ENCODE measurements at regions not wholly inside any gene's neighbourhood (a gene's known extent, or its start where the extent isn't known, plus 50 kb on each side); places are given as distances from the start of the nearest gene placed in this dataset.
"Not testable (repeated sequence)": the region's sequence is repeated elsewhere in the genome, so short reads cannot be mapped to it uniquely, and the experiment has no call there.

- Histone ChIP-seq H3K36me3 (ENCODE audit: low read depth, missing control alignments) (no peaks in the 10 kb centered on the region), H3K27me3 (no peaks in the 10 kb centered on the region), H3K4me1 (peaks cover 10% of the 10 kb centered on the region), H3K9me3 (no peaks in the 10 kb centered on the region), H3K4me3 (no peak overlapping the region), H3K27ac (no peak overlapping the region)
- TF ChIP-seq, protein P1, sequence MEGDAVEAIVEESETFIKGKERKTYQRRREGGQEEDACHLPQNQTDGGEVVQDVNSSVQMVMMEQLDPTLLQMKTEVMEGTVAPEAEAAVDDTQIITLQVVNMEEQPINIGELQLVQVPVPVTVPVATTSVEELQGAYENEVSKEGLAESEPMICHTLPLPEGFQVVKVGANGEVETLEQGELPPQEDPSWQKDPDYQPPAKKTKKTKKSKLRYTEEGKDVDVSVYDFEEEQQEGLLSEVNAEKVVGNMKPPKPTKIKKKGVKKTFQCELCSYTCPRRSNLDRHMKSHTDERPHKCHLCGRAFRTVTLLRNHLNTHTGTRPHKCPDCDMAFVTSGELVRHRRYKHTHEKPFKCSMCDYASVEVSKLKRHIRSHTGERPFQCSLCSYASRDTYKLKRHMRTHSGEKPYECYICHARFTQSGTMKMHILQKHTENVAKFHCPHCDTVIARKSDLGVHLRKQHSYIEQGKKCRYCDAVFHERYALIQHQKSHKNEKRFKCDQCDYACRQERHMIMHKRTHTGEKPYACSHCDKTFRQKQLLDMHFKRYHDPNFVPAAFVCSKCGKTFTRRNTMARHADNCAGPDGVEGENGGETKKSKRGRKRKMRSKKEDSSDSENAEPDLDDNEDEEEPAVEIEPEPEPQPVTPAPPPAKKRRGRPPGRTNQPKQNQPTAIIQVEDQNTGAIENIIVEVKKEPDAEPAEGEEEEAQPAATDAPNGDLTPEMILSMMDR (IDR thresholded peaks at IDR 0.05): no peak
- no peak for TF ChIP-seq POLR2A (IDR thresholded peaks at IDR 0.05)
- 64 to 77% methylated on average over 12 to 13 of the region's 13 CpGs for WGBS, 2 donors
- DNase-seq: no peak
- intact Hi-C loops (cut with DNase I; ENCODE audit: low total_unique reads): no loop called here
Measured at GRCh38 chr21:38903690-38904139, 98.0 kb downstream of the ETS2 start.

GRCh38 chr21:38902608-38903445 is 97.1 kb downstream of the ETS2 start:
- Histone ChIP-seq H3K4me3 (no peak overlapping the region), H3K9me3 (no peaks in the 10 kb centered on the region), H3K4me1 (peaks cover 10% of the 10 kb centered on the region), H3K27ac (no peak overlapping the region), H3K36me3 (ENCODE audit: low read depth, missing control alignments) (no peaks in the 10 kb centered on the region), H3K27me3 (no peaks in the 10 kb centered on the region)
- TF ChIP-seq, protein P1 (IDR thresholded peaks at IDR 0.05): no peak
- no peak for TF ChIP-seq POLR2A (IDR thresholded peaks at IDR 0.05)
- intact Hi-C loops (cut with DNase I; ENCODE audit: low total_unique reads): no loop called here
- WGBS, 2 donors: 96 to 97% methylated on average over 9 of the region's 9 CpGs
- DNase-seq: no peak

GRCh38 chr21:38900499-38900898 is 94.8 kb downstream of the ETS2 start:
- no peak overlapping the region for H3K27ac ChIP-seq
- no peaks in the 10 kb centered on the region for H3K9me3 ChIP-seq
- no peaks in the 10 kb centered on the region for H3K27me3 ChIP-seq
- DNase-seq: no peak
- no peak overlapping the region for H3K4me3 ChIP-seq
- intact Hi-C loops (cut with DNase I; ENCODE audit: low total_unique reads): no loop called here
- TF ChIP-seq, protein P1 (IDR thresholded peaks at IDR 0.05): no peak
- no peaks in the 10 kb centered on the region for H3K36me3 ChIP-seq (ENCODE audit: low read depth, missing control alignments)
- no peaks in the 10 kb centered on the region for H3K4me1 ChIP-seq
- WGBS, 2 donors: 77 to 88% methylated on average over 2 of the region's 2 CpGs

- H3K4me3 ChIP-seq; DNase-seq; H3K27ac ChIP-seq; H3K9me3 ChIP-seq; intact Hi-C loops (cut with DNase I; ENCODE audit: low total_unique reads); H3K27me3 ChIP-seq; H3K4me1 ChIP-seq; H3K36me3 ChIP-seq (ENCODE audit: low read depth, missing control alignments): not testable (repeated sequence)
- 89 to 93% methylated on average over 6 of the region's 6 CpGs for WGBS, 2 donors
Measured at GRCh38 chr21:38899985-38900384, 94.3 kb downstream of the ETS2 start.

DNA sequence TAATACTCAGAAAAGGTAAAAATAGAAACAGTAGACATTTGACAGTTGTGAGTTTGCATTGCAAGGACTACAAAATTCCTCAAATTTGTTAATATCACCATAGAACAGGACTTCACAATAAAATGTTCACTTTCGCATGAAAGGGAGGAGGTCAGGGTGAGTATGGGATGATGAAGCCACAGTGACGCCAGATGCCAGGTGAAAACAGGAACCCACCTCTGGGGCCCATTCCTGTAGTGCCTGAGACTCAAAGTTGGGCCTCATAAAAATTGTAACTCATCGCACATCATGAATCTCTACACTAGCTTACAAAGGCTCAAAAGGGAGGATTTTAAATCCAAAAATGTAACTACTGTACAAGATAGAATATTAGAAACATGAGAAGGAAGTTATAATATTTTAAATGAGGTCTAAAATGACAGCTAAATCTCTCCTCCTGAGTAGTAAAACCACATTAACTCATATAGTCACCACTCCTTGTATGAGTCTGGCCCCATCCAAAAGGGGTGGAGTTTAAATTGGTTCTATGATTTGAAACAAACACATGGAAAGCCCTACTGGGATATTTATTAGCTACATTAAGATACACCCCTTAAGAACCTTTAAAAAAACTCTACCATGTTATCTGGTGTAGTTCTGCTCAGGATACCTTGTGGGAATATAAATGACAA is 93.7 kb downstream of the ETS2 start:
- no peaks in the 10 kb centered on the region for H3K9me3 ChIP-seq
- 65 to 94% methylated on average over 3 of the region's 3 CpGs for WGBS, 2 donors
- DNase-seq: no peak
- H3K4me1 ChIP-seq: no peaks in the 10 kb centered on the region
- no peak overlapping the region for H3K27ac ChIP-seq
- TF ChIP-seq, protein P1 (IDR thresholded peaks at IDR 0.05): no peak
- TF ChIP-seq POLR2A (IDR thresholded peaks at IDR 0.05): no peak
- intact Hi-C loops (cut with DNase I; ENCODE audit: low total_unique reads): no loop called here
- no peaks in the 10 kb centered on the region for H3K27me3 ChIP-seq
- no peak overlapping the region for H3K4me3 ChIP-seq
- H3K36me3 ChIP-seq (ENCODE audit: low read depth, missing control alignments): no peaks in the 10 kb centered on the region
